Naive B cell (primary cell): ENCODE measurements at regions not wholly inside any gene's neighbourhood (a gene's known extent, or its start where the extent isn't known, plus 50 kb on each side); places are given as distances from the start of the nearest gene placed in this dataset.
A peak's percentile ranks its signal among the peaks of the same experiment; 100 is the strongest.

ENCODE experiments used
- ATAC-seq, 2 donors: fragments of 150-1000 bp; cut with Tn5 transposase; 2 replicates each; pipeline ENCODE4 v1.10.0; 2021; ENCODE audit warnings: low read depth in 2 of 2, mild to moderate bottlenecking in 2 of 2, moderate library complexity in 2 of 2
- DNase-seq: peaks from one replicate; pipeline ENCODE4 v3.0.0; 2022
- H3K27ac Mint-ChIP-seq, 6 donors: one replicate each; pipeline ENCODE4 v1.8.0; 2020 to 2022; ENCODE audit warnings: mild to moderate bottlenecking in 6 of 6, mixed read lengths in 6 of 6, moderate library complexity in 5 of 6, inconsistent platforms in 2 of 6
- H3K27me3 Mint-ChIP-seq, 3 donors: one replicate each; pipeline ENCODE4 v1.8.0; 2021 to 2022; ENCODE audit warnings: mixed read lengths in 3 of 3, mild to moderate bottlenecking in 1 of 3
- H3K36me3 Mint-ChIP-seq, 2 donors: one replicate each; pipeline ENCODE4 v1.8.0; 2020 to 2022; ENCODE audit warnings: mixed read lengths in 2 of 2, inconsistent platforms in 1 of 2, mild to moderate bottlenecking in 1 of 2
- H3K4me1 Mint-ChIP-seq, 3 donors: one replicate each; pipeline ENCODE4 v1.8.0; 2020 to 2022; ENCODE audit warnings: mixed read lengths in 3 of 3, inconsistent platforms in 1 of 3, mild to moderate bottlenecking in 1 of 3, moderate library complexity in 1 of 3
- H3K4me3 Mint-ChIP-seq, 8 donors: one replicate each; pipeline ENCODE4 v1.8.0; 2020 to 2022; ENCODE audit warnings: mild to moderate bottlenecking in 8 of 8, mixed read lengths in 8 of 8, moderate library complexity in 8 of 8, inconsistent platforms in 2 of 8
- H3K9me3 Mint-ChIP-seq, 7 donors: one replicate each; pipeline ENCODE4 v1.8.0; 2020 to 2022; ENCODE audit warnings: mixed read lengths in 7 of 7, mild to moderate bottlenecking in 5 of 7, inconsistent platforms in 2 of 7, moderate library complexity in 1 of 7

DNA sequence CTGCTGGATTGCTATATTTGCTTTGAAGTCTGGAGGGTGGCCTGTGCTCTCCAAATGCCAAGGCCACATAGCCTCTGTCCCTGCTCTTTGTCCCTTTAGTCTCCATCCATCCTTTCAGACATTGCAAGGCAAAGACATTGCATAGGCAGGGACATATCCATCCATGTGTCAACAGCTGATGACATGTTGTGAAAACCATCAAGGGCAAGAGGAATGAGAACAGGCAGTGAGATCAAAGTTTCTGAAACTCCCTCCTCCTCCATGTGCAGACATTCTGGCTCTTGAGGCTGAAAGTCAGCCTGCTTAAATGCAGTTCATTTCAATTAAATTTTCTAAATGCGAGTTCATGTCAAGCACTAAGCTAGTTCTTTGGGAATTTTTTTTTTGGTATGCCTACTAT is 135.2 kb upstream of the CTNNB1 start:
- Mint-ChIP-seq H3K4me3 (no peak overlapping the region), H3K4me1 (no peaks in the 10 kb centered on the region), H3K27ac (no peak overlapping the region), H3K27me3 (peaks cover 15 to 41% (median 25%) of the 10 kb centered on the region in 3 donors), H3K36me3 (no peaks in the 10 kb centered on the region), H3K9me3 (peaks cover 0 to 3% (median 0%) of the 10 kb centered on the region in 7 donors)
- DNase-seq (no peak), ATAC-seq (no peak)

DNA sequence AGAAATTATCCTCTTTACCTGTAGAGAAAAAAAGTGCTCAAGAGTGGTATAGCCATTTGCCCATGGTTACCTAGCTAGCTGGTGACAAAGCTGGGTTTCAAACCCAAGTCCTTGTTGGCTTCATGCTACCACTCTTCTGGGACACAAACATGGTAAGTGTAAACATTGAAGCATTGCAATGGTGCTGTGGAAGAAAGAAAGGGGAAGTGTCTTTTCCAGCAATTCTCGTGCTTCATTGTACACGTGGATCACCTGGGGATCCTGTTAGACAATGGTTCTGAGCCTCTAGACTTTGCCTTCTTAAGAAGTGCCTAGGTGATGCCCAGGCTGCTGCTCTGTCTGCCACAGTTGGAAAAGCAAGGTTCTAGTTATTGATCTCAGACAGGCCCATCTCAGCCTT is 134.8 kb upstream of the CTNNB1 start:
- no peak overlapping the region for H3K27ac Mint-ChIP-seq

DNA sequence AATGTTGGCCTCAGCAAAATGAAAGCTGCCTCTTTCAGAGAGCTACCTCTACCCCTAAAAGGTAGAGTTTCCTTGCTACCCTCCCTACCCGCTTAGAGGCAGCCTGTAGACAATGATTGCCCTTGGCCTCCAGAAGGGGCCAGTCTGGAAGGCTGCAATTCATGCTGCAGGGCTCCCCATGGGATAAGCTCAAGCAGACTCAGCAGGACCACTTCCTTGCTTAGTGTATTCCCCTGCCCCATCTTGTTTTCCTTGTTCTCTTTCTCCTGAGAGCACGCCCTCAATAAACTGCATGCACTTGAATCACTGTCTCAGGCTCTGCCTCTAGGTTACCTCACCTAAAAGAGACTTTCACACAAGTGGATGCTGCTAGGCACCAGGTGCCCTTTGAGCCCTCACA is 134.0 kb upstream of the CTNNB1 start:
- Mint-ChIP-seq H3K36me3 (no peaks in the 10 kb centered on the region), H3K27ac (no peak overlapping the region), H3K4me1 (no peaks in the 10 kb centered on the region), H3K4me3 (no peak overlapping the region), H3K9me3 (peaks cover 0 to 3% (median 0%) of the 10 kb centered on the region in 7 donors), H3K27me3 (peaks cover 14 to 40% (median 25%) of the 10 kb centered on the region in 3 donors)
- ATAC-seq = no peak
- no peak for DNase-seq

More for the DNA sequence above, 134.8 kb upstream of the CTNNB1 start:
- no peak for ATAC-seq
- Mint-ChIP-seq H3K9me3 (peaks cover 0 to 3% (median 0%) of the 10 kb centered on the region in 7 donors), H3K4me3 (no peak overlapping the region), H3K36me3 (no peaks in the 10 kb centered on the region), H3K27me3 (peaks cover 14 to 41% (median 25%) of the 10 kb centered on the region in 3 donors), H3K4me1 (no peaks in the 10 kb centered on the region)
- DNase-seq = no peak

DNA sequence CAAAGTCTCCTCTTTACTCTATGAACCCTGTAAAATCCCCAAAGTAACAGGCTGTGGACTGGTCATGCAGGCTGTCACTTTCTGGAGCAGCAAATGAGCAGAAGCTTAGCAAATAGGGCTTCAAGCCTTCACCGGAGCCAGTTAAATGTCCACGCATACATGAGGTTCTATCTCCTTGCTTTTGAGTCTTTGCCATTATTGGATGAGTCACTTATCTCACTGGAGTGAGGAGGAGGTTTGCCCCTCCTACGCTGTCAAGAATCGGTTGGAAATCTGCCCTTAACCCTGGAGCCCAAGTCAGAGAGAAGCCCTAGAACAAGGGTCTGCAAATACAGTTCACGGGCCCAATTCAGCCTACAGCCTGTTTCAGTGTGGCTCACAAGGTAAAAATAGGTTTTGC is 126.1 kb upstream of the CTNNB1 start:
- Mint-ChIP-seq H3K4me3 (no peak overlapping the region), H3K27me3 (peaks cover 0 to 11% (median 7%) of the 10 kb centered on the region in 3 donors), H3K9me3 (peaks cover 0 to 5% (median 0%) of the 10 kb centered on the region in 7 donors), H3K27ac (no peak overlapping the region), H3K4me1 (no peaks in the 10 kb centered on the region), H3K36me3 (no peaks in the 10 kb centered on the region)
- DNase-seq = no peak
- ATAC-seq = no peak

DNA sequence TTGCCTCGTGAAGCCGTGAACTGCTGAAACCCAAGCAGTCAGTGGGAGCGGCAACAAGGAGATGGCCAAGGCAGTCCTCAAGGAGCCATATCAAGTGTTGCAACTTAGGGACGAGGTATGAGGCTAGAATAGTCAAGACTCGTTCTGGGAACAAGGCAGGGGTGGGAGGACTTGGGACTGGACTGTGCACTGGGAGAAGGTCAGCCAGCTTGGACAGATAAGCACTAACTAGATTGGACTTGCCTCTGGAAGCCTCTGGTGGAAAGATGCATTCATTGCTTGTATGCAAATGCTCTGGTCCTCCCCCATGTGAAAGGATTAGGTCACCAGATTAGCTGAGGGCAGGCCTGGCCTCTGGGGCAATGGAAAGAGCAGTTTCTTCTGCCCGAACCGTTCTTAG is 123.3 kb upstream of the CTNNB1 start:
- ATAC-seq (no peak), DNase-seq (no peak)
- H3K4me1 Mint-ChIP-seq = no peaks in the 10 kb centered on the region
- H3K27me3 Mint-ChIP-seq = peaks cover 3 to 11% (median 7%) of the 10 kb centered on the region in 3 donors
- no peak overlapping the region for H3K4me3 Mint-ChIP-seq
- no peaks in the 10 kb centered on the region for H3K36me3 Mint-ChIP-seq
- H3K27ac Mint-ChIP-seq = no peak overlapping the region
- peaks cover 0 to 5% (median 0%) of the 10 kb centered on the region in 7 donors for H3K9me3 Mint-ChIP-seq

DNA sequence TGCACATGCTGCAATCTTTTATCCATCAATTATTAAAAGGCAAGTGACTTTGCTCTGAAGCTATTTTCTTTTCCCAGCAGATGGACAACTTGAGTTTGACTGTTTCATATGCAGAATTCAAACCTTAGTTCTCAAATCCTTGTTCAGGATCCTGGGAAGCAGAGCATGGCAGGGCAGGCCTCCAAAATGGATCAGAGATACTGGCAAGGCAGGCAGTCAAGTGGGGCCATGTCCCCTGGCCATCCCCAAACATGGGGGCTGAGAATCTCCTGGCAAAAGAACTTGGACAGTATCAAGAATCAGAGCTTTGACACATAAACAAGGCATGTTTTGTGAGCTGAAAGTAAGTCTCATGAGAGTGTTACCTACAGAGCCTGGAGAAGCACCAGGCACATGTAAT is 122.9 kb upstream of the CTNNB1 start:
- Mint-ChIP-seq H3K4me3 (no peak overlapping the region), H3K27ac (no peak overlapping the region), H3K4me1 (no peaks in the 10 kb centered on the region), H3K27me3 (peaks cover 3 to 7% (median 7%) of the 10 kb centered on the region in 3 donors), H3K36me3 (no peaks in the 10 kb centered on the region), H3K9me3 (peaks cover 0 to 5% (median 0%) of the 10 kb centered on the region in 7 donors)
- DNase-seq (no peak), ATAC-seq (no peak)

DNA sequence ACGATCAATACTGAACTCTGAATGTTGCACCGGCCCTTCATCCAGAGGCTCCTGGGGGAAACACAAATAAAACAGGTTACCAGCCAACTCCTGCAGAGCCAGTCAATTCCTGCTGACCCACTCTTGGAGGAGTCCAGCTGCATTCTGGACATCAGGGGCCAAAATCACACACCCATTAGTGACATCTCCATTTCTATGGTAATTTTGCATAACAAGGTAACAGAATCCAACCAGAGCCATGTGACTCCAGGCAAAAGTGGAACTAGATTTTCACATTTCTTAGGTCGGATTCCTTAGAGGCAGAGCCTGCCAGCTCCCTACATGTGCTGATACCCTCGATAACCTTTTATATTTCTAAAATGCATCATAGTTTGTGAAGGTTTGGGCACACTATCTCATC is 119.2 kb upstream of the CTNNB1 start:
- Mint-ChIP-seq H3K9me3 (no peaks in the 10 kb centered on the region), H3K4me3 (no peak overlapping the region), H3K36me3 (no peaks in the 10 kb centered on the region), H3K4me1 (no peaks in the 10 kb centered on the region), H3K27ac (no peak overlapping the region), H3K27me3 (peaks cover 3 to 26% (median 6%) of the 10 kb centered on the region in 3 donors)
- DNase-seq (no peak), ATAC-seq (no peak)

DNA sequence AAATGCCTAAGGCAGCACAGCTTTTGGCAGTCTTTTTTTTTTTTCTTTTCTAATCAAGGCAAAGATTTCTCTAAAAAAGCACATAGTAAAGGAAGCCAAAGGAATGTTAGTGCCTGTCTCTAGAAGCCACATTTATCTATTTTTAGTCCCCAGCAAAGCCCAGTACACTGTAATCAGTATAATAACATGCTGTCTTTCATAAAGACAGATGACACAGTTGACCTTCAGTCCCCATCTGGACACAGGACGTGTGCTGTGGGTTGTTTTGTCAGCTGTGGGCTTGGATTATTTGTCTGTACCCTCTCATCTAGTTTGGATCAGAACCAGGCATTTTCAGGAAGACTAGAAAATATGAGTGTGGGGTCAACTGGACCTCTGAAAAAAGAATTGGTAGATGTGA is 110.4 kb upstream of the CTNNB1 start:
- ATAC-seq (no peak), DNase-seq (no peak)
- Mint-ChIP-seq H3K36me3 (no peaks in the 10 kb centered on the region), H3K27ac (no peak overlapping the region), H3K9me3 (no peaks in the 10 kb centered on the region), H3K4me1 (no peaks in the 10 kb centered on the region), H3K4me3 (no peak overlapping the region), H3K27me3 (peaks cover 4 to 20% (median 6%) of the 10 kb centered on the region in 3 donors)

DNA sequence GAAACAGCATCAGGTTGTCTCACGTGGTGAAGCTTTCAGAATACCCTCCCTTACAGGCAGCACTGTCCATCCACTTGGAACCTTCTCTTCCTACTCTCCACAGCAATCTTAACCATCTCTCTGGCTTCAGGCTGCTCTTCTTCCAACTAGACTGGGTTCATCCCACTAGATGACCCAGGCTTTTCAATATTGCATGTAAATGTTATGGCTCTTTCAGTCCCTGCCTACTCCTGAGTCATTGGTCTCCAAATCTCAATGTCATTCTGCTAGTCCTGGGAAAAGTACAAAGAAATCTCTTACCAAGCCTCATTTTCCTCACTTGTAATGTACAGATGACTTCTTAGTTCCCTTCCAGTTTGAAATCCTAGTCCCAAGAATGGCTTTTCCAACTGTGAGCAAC is 109.7 kb upstream of the CTNNB1 start:
- no peaks in the 10 kb centered on the region for H3K4me1 Mint-ChIP-seq
- H3K27ac Mint-ChIP-seq = no peak overlapping the region
- H3K36me3 Mint-ChIP-seq = no peaks in the 10 kb centered on the region
- H3K27me3 Mint-ChIP-seq = peaks cover 4 to 14% (median 4%) of the 10 kb centered on the region in 3 donors
- no peak overlapping the region for H3K4me3 Mint-ChIP-seq
- no peak for DNase-seq
- no peak for ATAC-seq
- peaks cover 0 to 2% (median 0%) of the 10 kb centered on the region in 7 donors for H3K9me3 Mint-ChIP-seq

DNA sequence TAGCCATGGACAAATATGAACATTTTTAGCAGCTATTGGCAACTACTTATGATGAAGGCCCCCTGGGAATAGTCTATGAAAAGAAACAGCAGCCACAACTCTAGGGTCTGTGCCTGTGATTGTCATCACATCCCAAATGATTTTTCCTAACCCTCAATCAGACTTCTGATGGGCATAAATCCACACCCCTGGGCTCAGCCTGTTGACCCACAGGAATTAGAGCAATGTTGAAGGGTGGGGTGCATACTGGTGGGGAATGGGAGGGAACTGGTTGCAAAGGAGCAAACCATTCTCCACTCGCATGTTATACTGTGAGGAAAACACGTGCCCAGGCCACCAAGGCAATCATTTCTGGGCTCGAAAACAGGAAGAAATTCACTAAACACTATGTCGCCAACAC is 106.5 kb upstream of the CTNNB1 start:
- no peak for ATAC-seq
- H3K27ac Mint-ChIP-seq = no peak overlapping the region
- no peaks in the 10 kb centered on the region for H3K4me1 Mint-ChIP-seq
- no peak overlapping the region for H3K4me3 Mint-ChIP-seq
- H3K36me3 Mint-ChIP-seq = no peaks in the 10 kb centered on the region
- H3K27me3 Mint-ChIP-seq = peaks cover 2 to 4% (median 4%) of the 10 kb centered on the region in 3 donors
- no peak for DNase-seq
- peaks cover 0 to 2% (median 0%) of the 10 kb centered on the region in 7 donors for H3K9me3 Mint-ChIP-seq

DNA sequence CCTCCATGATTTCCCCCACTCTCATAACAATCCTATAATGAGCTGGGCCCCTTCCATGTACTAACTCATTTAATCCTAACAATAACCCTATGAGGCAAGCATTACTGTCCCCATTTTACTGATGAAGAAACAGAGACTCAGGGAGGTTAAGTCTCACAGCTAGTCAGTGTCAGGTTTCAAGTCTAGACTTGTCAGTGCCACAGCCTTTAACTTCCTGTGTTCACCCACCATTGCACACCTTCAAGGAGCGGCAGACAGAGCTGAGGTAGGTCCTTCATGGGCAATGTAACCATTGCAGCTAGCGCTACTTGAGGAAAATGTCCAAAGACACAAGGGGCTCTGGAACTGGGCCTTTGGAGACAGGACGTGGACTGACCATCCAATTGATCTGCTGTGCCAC is 105.8 kb upstream of the CTNNB1 start:
- H3K9me3 Mint-ChIP-seq = peaks cover 0 to 2% (median 0%) of the 10 kb centered on the region in 7 donors
- ATAC-seq (no peak), DNase-seq (no peak)
- peaks cover 2 to 9% (median 9%) of the 10 kb centered on the region in 3 donors for H3K27me3 Mint-ChIP-seq
- H3K4me1 Mint-ChIP-seq = no peaks in the 10 kb centered on the region
- no peak overlapping the region for H3K4me3 Mint-ChIP-seq
- no peaks in the 10 kb centered on the region for H3K36me3 Mint-ChIP-seq
- peak overlapping the region in 1 of 6 donors; percentile 15 for H3K27ac Mint-ChIP-seq

DNA sequence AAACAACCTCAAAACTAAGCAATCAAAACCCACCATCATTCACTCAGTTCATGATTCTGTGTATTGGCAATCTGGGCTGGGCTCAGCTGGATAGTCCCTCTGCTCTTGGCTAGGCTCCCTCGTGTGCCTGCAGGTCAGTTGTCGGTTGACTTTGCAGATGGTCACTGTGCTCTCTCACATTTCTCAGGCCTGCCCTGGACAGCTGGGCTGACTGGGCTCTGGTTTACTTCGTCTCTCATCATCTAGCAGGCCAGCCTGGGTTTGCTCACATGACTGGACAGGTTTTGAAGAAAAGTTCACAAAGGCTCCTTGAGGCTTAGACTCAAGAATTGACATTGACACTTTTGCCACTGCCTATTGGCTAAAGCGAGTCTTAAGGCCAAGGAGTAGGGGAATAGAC is 105.0 kb upstream of the CTNNB1 start:
- Mint-ChIP-seq H3K27me3 (peaks cover 0 to 11% (median 9%) of the 10 kb centered on the region in 3 donors), H3K36me3 (no peaks in the 10 kb centered on the region), H3K9me3 (peaks cover 0 to 2% (median 0%) of the 10 kb centered on the region in 7 donors), H3K27ac (peak overlapping the region in 1 of 6 donors; percentile 2), H3K4me1 (no peaks in the 10 kb centered on the region), H3K4me3 (no peak overlapping the region)
- ATAC-seq (no peak), DNase-seq (no peak)

DNA sequence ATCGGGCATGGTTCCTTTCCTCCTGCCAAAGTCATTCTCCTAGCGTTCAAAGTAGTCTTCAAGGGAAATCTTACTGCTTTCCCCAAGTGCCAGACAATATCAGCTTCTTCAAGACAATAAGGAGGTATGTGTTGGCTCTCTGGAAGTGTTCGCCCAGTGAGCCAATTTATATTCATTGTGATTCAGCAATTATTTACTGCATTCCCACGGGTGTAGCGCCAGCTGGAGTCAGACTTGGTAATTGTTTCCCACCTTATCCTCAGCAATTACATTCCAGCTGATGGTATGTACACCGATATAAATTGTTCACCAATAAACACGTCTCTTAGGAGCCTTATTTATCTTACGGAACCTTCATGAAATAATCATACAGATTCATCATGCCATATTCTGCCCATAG is 103.6 kb upstream of the CTNNB1 start:
- no peak overlapping the region for H3K27ac Mint-ChIP-seq
- ATAC-seq (no peak), DNase-seq (no peak)
- no peaks in the 10 kb centered on the region for H3K36me3 Mint-ChIP-seq
- no peaks in the 10 kb centered on the region for H3K4me1 Mint-ChIP-seq
- no peak overlapping the region for H3K4me3 Mint-ChIP-seq
- peaks cover 0 to 11% (median 9%) of the 10 kb centered on the region in 3 donors for H3K27me3 Mint-ChIP-seq
- H3K9me3 Mint-ChIP-seq = peaks cover 0 to 2% (median 0%) of the 10 kb centered on the region in 7 donors

DNA sequence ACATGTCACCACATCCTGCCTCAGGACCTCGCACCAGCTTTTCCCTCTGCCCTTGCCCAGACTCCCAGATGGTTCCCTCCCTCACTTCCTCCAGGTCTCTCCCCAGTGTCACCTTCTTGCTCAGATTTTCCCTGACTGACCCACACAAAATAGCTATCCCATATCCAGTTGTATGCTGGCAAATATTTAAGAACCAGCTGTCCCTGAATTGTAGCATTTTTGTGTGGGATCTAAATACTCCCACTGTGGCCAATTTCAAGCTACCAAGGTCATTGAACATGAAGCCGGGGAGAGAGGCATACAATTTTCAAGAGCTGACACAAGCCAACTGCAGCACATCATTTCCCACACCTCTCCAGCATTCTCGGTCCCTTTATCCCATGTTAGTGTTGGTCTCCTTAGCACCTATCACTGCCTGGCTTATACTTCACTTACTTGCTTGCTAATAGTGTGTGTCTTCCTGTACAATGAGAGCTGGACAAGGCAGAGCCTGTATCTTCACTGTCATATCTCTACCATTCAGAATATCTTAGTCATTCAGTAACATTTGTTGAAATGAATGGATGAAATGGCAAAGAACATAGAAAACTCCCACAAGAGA is 101.3 kb upstream of the CTNNB1 start:
- Mint-ChIP-seq H3K27ac (peak overlapping the region in 2 of 6 donors; percentile 38 to 50), H3K4me1 (no peaks in the 10 kb centered on the region), H3K27me3 (peaks cover 0 to 11% (median 9%) of the 10 kb centered on the region in 3 donors), H3K36me3 (no peaks in the 10 kb centered on the region), H3K9me3 (peaks cover 0 to 2% (median 0%) of the 10 kb centered on the region in 7 donors), H3K4me3 (no peak overlapping the region)
- no peak for ATAC-seq
- DNase-seq = no peak
